GM18508 (cell line): ENCODE measurements at regions not wholly inside any gene's neighbourhood (a gene's known extent, or its start where the extent isn't known, plus 50 kb on each side); places are given as distances from the start of the nearest gene placed in this dataset.

Experiments
- ATAC-seq: cut with Tn5 transposase; IDR thresholded peaks from one replicate; pipeline ENCODE4 v1.9.1; 2021; ENCODE audit warnings: moderate number of reproducible peaks; ENCODE audit not compliant: insufficient read depth, unreplicated experiment

GRCh38 chr16:9495824-9496223, 404.4 kb downstream of the HAPSTR1 start:
- no peak for ATAC-seq

- no peak for ATAC-seq
Measured at GRCh38 chr16:9497750-9498149, 406.3 kb downstream of the HAPSTR1 start.

- no peak for ATAC-seq
Measured at GRCh38 chr16:9499941-9500593, 408.6 kb downstream of the HAPSTR1 start.

GRCh38 chr16:9500872-9501271, 409.4 kb downstream of the HAPSTR1 start:
- ATAC-seq, result no peak

- ATAC-seq, result no peak
Measured at GRCh38 chr16:9503251-9503984, 412.0 kb downstream of the HAPSTR1 start.

- no peak for ATAC-seq
Measured at GRCh38 chr16:9508328-9508936, 417.0 kb downstream of the HAPSTR1 start.

- no peak for ATAC-seq
Measured at GRCh38 chr16:9509663-9510062, 418.2 kb downstream of the HAPSTR1 start.

GRCh38 chr16:9511389-9511788, 419.9 kb downstream of the HAPSTR1 start:
- ATAC-seq, result no peak

- no peak for ATAC-seq
Measured at GRCh38 chr16:9516444-9516843, 425.0 kb downstream of the HAPSTR1 start.

GRCh38 chr16:9518051-9518450, 426.6 kb downstream of the HAPSTR1 start:
- no peak for ATAC-seq

- no peak for ATAC-seq
Measured at GRCh38 chr16:9518581-9518980, 427.1 kb downstream of the HAPSTR1 start.

- no peak for ATAC-seq
Measured at GRCh38 chr16:9521749-9522370, 430.4 kb downstream of the HAPSTR1 start.

- ATAC-seq, result no peak
Measured at GRCh38 chr16:9522614-9523013, 431.2 kb downstream of the HAPSTR1 start.

GRCh38 chr16:9523994-9524393, 432.6 kb downstream of the HAPSTR1 start:
- no peak for ATAC-seq

- ATAC-seq, result no peak
Measured at GRCh38 chr16:9525037-9525436, 433.6 kb downstream of the HAPSTR1 start.

GRCh38 chr16:9526791-9527190, 435.3 kb downstream of the HAPSTR1 start:
- ATAC-seq, result no peak

- ATAC-seq, result no peak
Measured at GRCh38 chr16:9527976-9528375, 436.5 kb downstream of the HAPSTR1 start.

- ATAC-seq, result no peak
Measured at GRCh38 chr16:9528511-9529079, 437.2 kb downstream of the HAPSTR1 start.

GRCh38 chr16:9533042-9533441, 441.6 kb downstream of the HAPSTR1 start:
- no peak for ATAC-seq

- ATAC-seq, result no peak
Measured at GRCh38 chr16:9534759-9535158, 443.3 kb downstream of the HAPSTR1 start.

GRCh38 chr16:9536905-9537304, 445.5 kb downstream of the HAPSTR1 start:
- ATAC-seq, result no peak
